GM12891 (cell line): ENCODE measurements at regions not wholly inside any gene's neighbourhood (a gene's known extent, or its start where the extent isn't known, plus 50 kb on each side); places are given as distances from the start of the nearest gene placed in this dataset.
"Not testable (repeated sequence)": the region's sequence is repeated elsewhere in the genome, so short reads cannot be mapped to it uniquely, and the experiment has no call there.

ENCODE experiments used
- PAX5 ChIP-seq: IDR thresholded peaks from 2 replicates; pipeline ENCODE4 v1.6.1; 2011; ENCODE audit warnings: low read length, moderate library complexity, mild to moderate bottlenecking; ENCODE audit not compliant: insufficient read depth, severe bottlenecking
- POLR2A ChIP-seq: IDR thresholded peaks from 2 replicates; pipeline ENCODE4 v1.6.1; 2011; ENCODE audit warnings: low read depth, low read length, control low read depth
- POLR2AphosphoS5 ChIP-seq: IDR thresholded peaks from 2 replicates; pipeline ENCODE4 v1.6.1; 2011; ENCODE audit warnings: low read depth, low read length, control low read depth
- POU2F2 ChIP-seq: IDR thresholded peaks from 2 replicates; pipeline ENCODE4 v1.6.1; 2011; ENCODE audit warnings: low read depth, mild to moderate bottlenecking, control low read depth, low read length, moderate library complexity
- SPI1 ChIP-seq: IDR thresholded peaks from 2 replicates; pipeline ENCODE4 v1.6.1; 2011; ENCODE audit warnings: low read depth, low read length, control low read depth
- TAF1 ChIP-seq: IDR thresholded peaks from 2 replicates; pipeline ENCODE4 v1.6.1; 2011; ENCODE audit warnings: low read depth, low read length, control low read depth

- TF ChIP-seq SPI1, POLR2A, POLR2AphosphoS5, TAF1, PAX5, POU2F2: not testable (repeated sequence)
Measured at GRCh38 chr12:92405801-92406251, 260.2 kb upstream of the BTG1 start.
